Hepatocyte (in vitro differentiated cells): ENCODE measurements at regions not wholly inside any gene's neighbourhood (a gene's known extent, or its start where the extent isn't known, plus 50 kb on each side); places are given as distances from the start of the nearest gene placed in this dataset.

ENCODE experiments used
- EZH2 ChIP-seq: fragments of 200-600 bp; sonication (generic); IDR thresholded peaks from 2 replicates; pipeline ENCODE4 v1.6.1; 2016; ENCODE audit warnings: antibody characterized with exemption, mild to moderate bottlenecking, borderline replicate concordance
- EZH2phosphoT487 ChIP-seq: fragments of 200-600 bp; sonication (generic); IDR thresholded peaks from one replicate; pipeline ENCODE4 v1.6.1; 2018; ENCODE audit warnings: antibody characterized with exemption, mild to moderate bottlenecking, low read depth, moderate library complexity; ENCODE audit not compliant: unreplicated experiment, severe bottlenecking
- TF ChIP-seq, protein P1 (sequence below): fragments of 200-600 bp; sonication (generic); IDR thresholded peaks from 2 replicates; pipeline ENCODE4 v1.5.1; 2016; ENCODE audit warnings: antibody characterized with exemption, mild to moderate bottlenecking; ENCODE audit not compliant: poor library complexity

DNA sequence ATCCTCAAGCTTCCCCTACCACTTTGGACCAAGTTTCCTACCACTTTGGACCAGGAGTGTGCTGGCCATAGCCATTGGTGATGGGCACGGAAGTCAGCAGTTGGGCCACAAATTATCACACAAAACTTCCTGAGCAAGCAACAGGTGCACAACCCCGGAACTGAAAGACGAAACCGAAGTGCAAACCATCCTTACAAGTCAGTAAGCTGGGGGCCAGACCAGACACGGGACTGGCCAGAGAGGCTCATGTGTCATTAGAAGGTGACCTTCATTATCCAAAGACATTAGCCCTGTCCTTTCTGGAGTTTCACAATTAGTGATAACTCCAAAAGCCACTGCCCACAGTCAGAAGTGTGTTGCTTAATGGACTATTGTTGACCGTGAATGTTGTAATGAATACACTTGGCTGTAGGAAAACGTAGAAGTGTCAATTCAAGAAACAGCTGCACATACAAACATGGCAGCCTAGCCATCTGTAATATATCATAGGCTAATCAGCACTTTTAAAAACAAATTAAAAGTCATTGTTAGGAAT lies 244.1 kb upstream of the IRS2 start:
- TF ChIP-seq, protein P1, sequence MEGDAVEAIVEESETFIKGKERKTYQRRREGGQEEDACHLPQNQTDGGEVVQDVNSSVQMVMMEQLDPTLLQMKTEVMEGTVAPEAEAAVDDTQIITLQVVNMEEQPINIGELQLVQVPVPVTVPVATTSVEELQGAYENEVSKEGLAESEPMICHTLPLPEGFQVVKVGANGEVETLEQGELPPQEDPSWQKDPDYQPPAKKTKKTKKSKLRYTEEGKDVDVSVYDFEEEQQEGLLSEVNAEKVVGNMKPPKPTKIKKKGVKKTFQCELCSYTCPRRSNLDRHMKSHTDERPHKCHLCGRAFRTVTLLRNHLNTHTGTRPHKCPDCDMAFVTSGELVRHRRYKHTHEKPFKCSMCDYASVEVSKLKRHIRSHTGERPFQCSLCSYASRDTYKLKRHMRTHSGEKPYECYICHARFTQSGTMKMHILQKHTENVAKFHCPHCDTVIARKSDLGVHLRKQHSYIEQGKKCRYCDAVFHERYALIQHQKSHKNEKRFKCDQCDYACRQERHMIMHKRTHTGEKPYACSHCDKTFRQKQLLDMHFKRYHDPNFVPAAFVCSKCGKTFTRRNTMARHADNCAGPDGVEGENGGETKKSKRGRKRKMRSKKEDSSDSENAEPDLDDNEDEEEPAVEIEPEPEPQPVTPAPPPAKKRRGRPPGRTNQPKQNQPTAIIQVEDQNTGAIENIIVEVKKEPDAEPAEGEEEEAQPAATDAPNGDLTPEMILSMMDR, result no peak
- no peak for TF ChIP-seq EZH2
- TF ChIP-seq EZH2phosphoT487, result no peak
